CD4-positive, alpha-beta T cell treated with Interleukin-17A for 1 hour (primary cell): ENCODE measurements at regions not wholly inside any gene's neighbourhood (a gene's known extent, or its start where the extent isn't known, plus 50 kb on each side); places are given as distances from the start of the nearest gene placed in this dataset.
A peak's percentile ranks its signal among the peaks of the same experiment; 100 is the strongest.

Experiments used
- DNase-seq: peaks from one replicate; pipeline ENCODE4 v3.0.0-alpha.2; 2020

GRCh38 chr7:28296571-28297483 lies 115.5 kb upstream of the CREB5 start:
- peak; percentile 18 for DNase-seq

DNA sequence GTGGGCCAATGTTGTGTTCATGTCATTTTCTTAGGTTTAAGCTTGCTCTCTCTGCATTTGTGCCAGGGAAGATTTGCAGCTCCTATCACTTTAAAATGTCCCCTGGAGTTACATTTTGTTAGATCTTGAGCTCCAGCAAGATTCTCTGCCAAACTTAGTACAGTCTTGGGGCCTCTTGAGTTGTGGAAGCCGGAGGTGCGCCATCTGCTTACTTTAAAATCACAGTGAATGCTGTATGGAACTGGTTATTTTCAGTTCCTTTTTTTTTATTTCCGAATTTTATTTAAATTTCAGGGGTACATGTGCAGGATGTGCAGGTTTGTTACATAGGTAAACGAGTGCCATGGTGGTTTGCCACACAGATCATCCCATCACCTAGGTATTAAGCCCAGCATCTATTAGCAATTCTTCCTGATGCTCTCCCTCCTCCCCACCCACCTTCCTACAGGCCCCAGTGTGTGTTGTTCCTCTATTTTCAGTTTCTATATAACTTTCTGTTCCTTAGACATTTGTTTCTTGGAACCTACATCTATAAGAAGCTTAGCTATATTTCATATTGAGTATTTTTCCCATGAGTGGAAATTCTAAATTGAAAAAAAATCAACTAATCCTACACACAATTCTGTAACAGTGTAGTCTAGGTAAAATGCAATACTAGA lies 114.4 kb upstream of the CREB5 start:
- DNase-seq: no peak

GRCh38 chr7:28298870-28299518 lies 113.3 kb upstream of the CREB5 start:
- DNase-seq: no peak

DNA sequence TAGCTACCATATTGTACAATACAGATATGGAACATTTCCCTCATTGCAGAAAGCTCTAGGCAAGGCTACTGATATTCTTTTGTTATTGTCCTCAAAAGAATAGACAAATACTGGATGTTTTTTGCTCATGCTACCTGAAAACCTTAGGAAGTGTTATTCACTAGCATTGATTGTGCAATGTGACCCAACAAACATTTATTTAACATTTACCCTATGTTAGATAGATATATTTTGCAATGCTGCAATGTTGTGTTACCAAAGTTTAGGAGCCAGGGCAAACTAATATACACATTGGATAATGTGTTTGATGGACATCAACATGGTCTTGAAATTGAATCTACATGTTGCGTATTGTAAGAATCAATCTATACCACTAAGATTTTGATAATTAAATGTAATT lies 112.8 kb upstream of the CREB5 start:
- no peak for DNase-seq

DNA sequence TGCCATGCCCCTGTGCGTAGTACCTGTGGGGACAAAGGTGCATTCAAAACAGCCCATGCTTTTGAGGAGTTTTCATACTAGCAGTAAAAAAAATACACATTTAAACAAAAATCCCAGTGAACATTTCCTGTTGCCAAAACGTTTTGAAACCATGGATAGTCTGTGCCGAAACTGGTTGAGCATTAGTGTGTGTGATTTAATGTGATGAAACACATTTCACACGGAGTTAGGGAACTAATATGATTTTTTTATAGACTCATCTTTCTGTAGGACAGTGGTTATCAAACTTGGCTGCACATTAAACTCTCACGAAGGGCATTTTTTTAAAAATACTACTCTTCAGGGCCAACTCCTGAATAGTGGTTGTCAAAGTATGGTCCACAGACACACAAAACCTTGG lies 111.8 kb upstream of the CREB5 start:
- DNase-seq: no peak

DNA sequence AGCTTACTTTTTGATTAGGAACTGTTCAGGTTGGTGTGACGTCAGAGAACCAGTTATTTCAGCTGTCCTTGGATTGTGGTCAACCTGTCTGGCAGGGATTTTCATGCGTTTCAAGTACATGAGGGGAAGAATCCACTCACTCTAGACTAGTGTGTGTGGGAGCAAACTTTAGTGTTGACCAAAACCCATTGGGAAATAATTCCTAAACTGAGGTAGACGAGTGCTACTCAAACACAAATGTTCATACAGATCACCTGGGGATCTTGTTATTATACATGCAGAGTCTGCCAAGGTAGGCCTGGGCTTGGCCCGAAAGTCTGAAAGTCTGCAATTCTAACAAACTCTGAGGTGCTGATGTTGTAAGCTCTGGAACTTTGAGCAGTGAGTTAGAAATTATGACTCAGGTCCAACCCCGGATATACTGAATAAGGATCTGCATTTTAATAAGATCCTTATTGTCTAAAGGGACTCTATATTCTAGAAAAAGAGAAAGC lies 111.1 kb upstream of the CREB5 start:
- DNase-seq: no peak

GRCh38 chr7:28304290-28304689 lies 108.0 kb upstream of the CREB5 start:
- no peak for DNase-seq

GRCh38 chr7:28309704-28310459 lies 102.4 kb upstream of the CREB5 start:
- no peak for DNase-seq

DNA sequence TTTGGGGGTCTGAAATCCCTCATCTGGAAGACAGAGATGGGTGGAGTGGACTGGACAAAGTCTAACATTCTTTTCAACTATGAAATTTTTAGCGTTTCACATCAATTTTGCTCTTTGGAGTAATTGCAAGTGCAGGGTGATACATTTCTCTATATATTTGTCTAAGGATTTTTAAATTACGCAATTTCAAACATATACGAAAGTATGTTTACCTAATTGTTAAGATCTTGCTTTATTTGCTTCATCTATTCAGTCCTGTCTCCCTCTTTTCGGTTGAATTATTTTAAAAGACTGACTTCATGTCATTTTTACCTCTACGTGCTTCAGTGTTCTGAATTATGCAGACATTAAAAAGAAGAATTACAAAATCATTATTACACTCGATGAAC lies 101.9 kb upstream of the CREB5 start:
- no peak for DNase-seq

DNA sequence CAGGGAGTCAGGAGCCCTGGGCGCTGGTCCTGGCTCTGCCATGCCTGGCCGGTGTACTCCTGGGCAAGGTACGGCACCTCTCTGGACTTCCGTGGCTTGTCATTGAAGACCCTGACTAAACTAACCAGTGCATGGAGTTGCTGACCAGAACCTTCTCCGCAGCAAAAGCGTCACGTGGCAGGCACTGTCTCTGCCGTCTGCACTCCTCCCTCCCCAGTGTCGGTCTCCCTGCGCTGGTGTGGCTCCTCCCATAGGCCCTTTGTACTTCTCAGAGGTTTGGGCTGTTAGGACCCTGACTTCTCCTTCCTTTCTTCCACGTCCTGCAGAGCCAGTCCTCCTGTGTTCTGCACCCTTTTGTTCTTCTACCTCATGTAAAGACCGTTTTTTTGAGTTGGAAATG lies 100.6 kb upstream of the CREB5 start:
- DNase-seq: no peak

- DNase-seq: no peak
Measured at GRCh38 chr7:28312948-28313347, 99.4 kb upstream of the CREB5 start.

DNA sequence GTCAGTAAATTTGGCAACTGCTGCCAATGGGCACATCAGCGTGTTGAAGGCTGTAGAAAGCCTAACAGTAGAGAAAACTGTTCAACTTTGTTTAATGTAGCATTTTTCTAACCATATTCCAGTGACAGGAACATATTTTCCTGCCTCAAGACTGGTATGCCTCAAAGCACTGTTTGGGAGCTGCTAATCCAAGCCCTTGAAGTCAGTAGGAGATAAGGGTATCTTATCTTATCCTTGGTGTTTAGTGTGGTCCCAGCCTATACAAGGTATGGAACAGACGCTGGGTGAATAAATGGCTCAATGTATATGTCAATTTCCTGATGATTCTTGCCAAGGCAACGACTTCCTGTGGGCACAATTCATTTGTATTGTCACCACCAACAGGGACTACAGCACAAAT lies 97.5 kb upstream of the CREB5 start:
- no peak for DNase-seq

DNA sequence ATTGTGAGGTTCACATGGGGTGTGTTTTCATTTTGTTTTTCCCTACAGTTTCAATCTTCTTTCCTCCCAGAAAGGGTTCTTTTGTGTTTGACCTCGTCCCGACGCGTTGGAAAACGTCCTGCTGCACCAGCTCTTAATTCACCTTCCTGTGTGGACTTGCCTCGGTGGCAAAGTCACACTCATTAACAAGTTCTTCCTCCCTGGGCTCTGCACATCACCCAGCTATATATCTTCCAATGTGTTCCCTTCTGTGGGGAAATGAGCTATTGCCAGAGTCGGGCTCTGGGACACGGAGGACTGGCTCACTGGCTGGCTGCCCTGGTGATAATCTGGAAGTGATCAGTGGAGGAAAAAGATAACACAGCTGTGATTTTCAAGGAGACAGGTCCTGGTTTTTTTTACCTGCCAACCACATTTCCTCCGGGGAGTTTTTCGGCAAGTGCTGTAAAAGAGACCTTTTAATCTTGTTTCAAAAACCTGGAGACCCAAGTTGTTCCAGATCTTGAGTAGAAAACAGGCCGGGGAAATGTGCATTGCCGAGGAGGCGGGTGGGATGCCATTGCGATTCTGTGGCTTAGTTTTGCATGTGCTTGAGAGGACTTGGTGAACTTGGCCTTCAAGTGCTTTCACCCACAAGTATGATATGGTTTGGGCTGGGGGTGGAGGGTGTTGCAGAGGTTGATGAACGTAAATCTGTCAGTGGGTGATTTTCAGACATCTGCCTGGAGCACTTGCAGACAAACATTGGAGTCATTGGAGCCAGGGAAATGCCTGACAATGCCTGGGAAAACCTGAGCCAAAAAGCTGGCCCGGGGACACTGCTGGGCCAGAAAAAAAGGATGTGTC lies 96.5 kb upstream of the CREB5 start:
- DNase-seq: no peak

DNA sequence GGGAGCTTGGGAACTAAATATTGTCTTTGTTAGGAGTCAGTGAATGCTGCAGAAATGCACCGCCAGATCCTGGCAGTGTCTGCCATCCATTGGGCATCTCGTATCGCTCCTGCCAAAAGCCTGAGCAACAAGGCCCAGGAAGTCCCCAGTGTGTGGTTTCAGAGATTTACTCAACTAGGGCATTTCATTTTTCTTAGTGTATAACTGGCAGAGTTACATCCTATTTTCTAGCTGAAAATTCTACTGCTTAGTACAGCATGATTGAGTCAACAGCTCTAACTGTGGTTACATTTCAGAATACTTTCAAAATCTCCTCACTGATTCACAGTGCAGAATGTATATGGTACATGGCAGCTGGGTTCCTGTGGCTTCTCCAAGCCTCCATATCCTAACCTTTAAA lies 95.8 kb upstream of the CREB5 start:
- DNase-seq: no peak

- DNase-seq: no peak
Measured at GRCh38 chr7:28318101-28318762, 94.1 kb upstream of the CREB5 start.

DNA sequence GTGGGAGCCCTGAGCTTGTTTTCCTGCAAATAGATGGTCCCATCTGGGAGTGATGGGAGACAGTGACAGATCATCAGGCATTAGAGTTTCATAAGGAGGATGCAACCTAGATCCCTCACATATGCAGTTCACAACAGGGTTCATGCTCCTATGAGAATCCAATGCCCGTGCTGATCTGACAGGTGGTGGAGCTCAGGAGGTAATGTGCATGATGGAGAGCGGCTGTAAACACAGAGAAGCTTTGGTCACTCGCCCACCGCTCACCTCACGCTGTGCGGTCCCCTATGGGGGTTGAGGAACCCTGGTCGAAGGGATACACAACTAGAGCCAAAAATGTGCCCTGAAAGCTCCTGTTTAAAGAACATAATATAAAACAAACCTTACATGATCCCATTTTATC lies 88.5 kb upstream of the CREB5 start:
- DNase-seq: no peak

DNA sequence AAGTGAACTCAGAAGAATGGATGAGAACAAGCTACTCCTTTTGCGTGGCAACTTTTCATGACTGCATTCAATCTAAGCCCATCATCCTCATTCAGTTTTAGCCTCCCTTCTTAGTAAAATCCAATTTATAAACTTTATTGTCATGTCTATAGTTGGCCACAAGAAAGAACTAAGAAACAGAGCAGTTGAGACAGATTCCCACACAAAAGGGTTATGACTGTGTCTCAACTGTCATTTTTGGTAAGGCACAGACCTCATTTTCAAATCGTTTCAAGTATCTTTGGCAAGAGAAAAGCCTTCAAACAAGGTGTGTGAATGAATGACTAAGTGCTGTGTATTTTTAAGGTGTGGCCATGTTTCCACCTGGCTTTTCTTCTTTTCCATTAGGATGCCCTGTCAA lies 84.2 kb upstream of the CREB5 start:
- no peak for DNase-seq

DNA sequence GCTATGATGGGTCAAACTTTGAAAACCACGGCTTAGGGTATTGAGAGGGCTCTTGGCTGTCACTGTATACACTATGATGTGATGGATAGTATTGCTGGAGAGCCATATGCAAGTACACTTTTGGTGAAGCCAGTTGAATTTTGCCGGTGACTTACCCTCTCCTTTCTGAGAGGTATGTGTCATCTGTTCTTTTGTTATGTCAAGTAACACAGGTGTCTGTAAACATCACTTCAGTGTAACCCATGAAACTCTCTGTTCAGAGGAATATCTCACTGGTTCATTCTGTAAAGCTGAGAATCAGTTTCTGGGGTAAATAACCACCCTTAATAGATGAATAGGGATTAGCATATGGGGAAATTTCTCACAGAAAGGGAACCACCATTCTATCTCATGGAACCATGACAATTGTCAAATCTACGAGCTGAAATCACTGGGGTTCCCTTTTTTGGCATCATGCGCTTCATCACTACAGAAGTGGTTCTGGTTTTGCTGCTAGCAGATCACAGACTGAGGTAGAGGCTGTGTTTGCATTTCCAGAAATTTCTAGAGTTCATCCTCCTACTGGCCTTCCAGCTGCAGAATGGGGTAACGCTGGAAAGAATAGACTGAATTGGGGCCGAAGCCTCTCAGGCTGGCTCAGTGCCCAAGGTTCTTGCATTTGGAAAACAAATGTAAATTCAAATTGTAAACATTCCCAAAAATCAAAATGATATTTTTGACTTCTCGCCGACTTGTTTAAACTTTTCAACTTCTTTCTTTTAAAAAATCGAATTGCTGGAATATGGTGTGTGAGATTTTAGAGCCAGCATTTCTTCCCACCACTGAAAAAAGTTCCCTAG lies 83.3 kb upstream of the CREB5 start:
- DNase-seq: no peak

- peak; percentile 37 for DNase-seq
Measured at GRCh38 chr7:28329661-28330363, 82.5 kb upstream of the CREB5 start.
